Cardiac muscle cell (in vitro differentiated cells and primary cell): ENCODE measurements at regions not wholly inside any gene's neighbourhood (a gene's known extent, or its start where the extent isn't known, plus 50 kb on each side); places are given as distances from the start of the nearest gene placed in this dataset.
"Not testable (repeated sequence)": the region's sequence is repeated elsewhere in the genome, so short reads cannot be mapped to it uniquely, and the experiment has no call there.

Source experiments
- DNase-seq, 2 donors: peaks; one replicate each; pipeline versions ENCODE4 v3.0.0 to v3.0.0-alpha.2; 2010 to 2017; ENCODE audit warnings: low read depth in 1 of 2, low spot score in 1 of 2
- H3K27ac ChIP-seq: fragments of 200-600 bp; sonication (generic); 2 replicates; pipeline ENCODE4 v1.5.1; 2016
- H3K27me3 ChIP-seq: fragments of 200-600 bp; sonication (generic); 2 replicates; pipeline ENCODE4 v1.6.0; 2016; ENCODE audit warnings: control low read depth
- H3K36me3 ChIP-seq: fragments of 200-600 bp; sonication (generic); 2 replicates; pipeline ENCODE4 v1.5.1; 2016; ENCODE audit warnings: control low read depth
- H3K4me1 ChIP-seq: fragments of 200-600 bp; sonication (generic); 2 replicates; pipeline ENCODE4 v1.8.1; 2017; ENCODE audit warnings: low read depth, mild to moderate bottlenecking, mixed run types
- H3K4me3 ChIP-seq: fragments of 200-600 bp; sonication (generic); 2 replicates; pipeline ENCODE4 v1.5.1; 2016; ENCODE audit warnings: mild to moderate bottlenecking
- H3K9me3 ChIP-seq: fragments of 200-600 bp; sonication (generic); 2 replicates; pipeline ENCODE4 v1.5.1; 2017; ENCODE audit warnings: low read depth, mild to moderate bottlenecking, control low read depth
- CTCF ChIP-seq: IDR thresholded peaks from 2 replicates; pipeline ENCODE4 v1.5.1; 2012; ENCODE audit warnings: low read depth, mild to moderate bottlenecking, low read length

DNA sequence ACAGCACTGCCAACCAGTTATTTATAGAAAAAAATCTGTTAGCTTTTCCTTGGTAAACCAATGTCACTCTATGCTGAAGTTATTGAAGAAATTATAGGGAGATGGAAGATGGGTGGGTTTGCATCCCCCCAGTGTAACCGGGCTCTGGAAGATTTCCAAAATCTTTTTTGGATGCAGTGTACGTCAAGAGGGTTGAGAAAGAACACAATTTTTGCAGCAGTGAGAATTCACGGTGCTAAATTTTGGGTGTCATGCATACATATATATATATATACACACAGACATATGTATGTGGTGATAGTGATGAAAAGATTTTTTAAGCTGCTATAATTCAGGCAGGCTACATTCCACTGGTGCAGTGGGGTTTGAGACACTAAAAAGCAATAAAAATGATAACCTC, 91.4 kb upstream of the MAGI3 start:
- TF ChIP-seq CTCF, result no peak
- H3K27ac ChIP-seq, result no peak overlapping the region
- peaks cover 5% of the 10 kb centered on the region for H3K4me1 ChIP-seq

GRCh38 chr1:113302636-113303035, 87.7 kb upstream of the MAGI3 start:
- Histone ChIP-seq H3K27me3 (no peaks in the 10 kb centered on the region), H3K4me3 (no peak overlapping the region), H3K36me3 (no peaks in the 10 kb centered on the region), H3K27ac (no peak overlapping the region), H3K4me1 (peaks cover 18% of the 10 kb centered on the region), H3K9me3 (no peaks in the 10 kb centered on the region)
- TF ChIP-seq CTCF, result no peak
- DNase-seq, result no peak

More for the DNA sequence above, 91.4 kb upstream of the MAGI3 start:
- Histone ChIP-seq H3K36me3 (no peaks in the 10 kb centered on the region), H3K27me3 (no peaks in the 10 kb centered on the region), H3K4me3 (no peak overlapping the region), H3K9me3 (no peaks in the 10 kb centered on the region)
- no peak for DNase-seq

DNA sequence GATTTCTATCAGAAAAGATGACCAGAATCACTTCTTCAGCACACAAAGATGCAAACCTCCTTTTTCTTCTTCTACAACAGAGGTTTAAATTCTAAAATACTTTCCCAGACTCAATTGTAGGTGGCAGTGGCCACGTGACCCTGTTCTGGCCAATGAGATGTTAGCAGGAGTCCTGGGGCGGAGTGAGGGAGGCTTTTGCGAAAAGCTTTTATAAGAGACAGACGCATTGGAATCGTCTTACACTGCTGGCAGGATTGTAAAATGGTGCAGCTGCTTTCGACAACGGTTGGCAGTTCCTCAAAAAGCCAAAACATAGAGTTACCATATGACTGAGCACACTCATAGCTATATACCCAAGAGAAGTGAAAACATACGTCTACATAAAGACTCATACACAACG, 87.0 kb upstream of the MAGI3 start:
- Histone ChIP-seq H3K9me3 (no peaks in the 10 kb centered on the region), H3K36me3 (no peaks in the 10 kb centered on the region), H3K27ac (no peak overlapping the region), H3K4me1 (peaks cover 20% of the 10 kb centered on the region), H3K27me3 (no peaks in the 10 kb centered on the region), H3K4me3 (no peak overlapping the region)
- TF ChIP-seq CTCF, result no peak
- peak in 1 of 2 donors; percentile 10 for DNase-seq

DNA sequence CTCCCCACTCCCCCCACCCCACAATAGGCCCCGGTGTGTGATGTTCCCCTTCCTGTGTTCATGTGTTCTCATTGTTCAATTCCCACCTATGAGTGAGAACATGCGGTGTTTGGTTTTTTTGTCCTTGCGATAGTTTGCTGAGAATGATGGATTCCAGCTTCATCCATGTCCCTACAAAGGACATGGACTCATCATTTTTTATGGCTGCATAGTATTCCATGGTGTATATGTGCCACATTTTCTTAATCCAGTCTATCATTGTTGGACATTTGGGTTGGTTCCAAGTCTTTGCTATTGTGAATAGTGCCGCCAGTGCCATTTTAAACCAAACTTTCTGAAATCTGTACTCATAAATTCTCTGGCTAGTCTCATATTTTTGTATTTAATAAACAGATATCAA, 85.3 kb upstream of the MAGI3 start:
- H3K9me3 ChIP-seq, DNase-seq, H3K36me3 ChIP-seq, H3K4me3 ChIP-seq, H3K27me3 ChIP-seq, H3K27ac ChIP-seq: not testable (repeated sequence)
- peaks cover 20% of the 10 kb centered on the region for H3K4me1 ChIP-seq

- no peaks in the 10 kb centered on the region for H3K36me3 ChIP-seq
- DNase-seq, result peak in 1 of 2 donors; percentile 80
- H3K27ac ChIP-seq, result no peak overlapping the region
- H3K4me1 ChIP-seq, result peaks cover 15% of the 10 kb centered on the region
- TF ChIP-seq CTCF, result no peak
- H3K9me3 ChIP-seq, result no peaks in the 10 kb centered on the region
- H3K4me3 ChIP-seq, result no peak overlapping the region
- H3K27me3 ChIP-seq, result no peaks in the 10 kb centered on the region
Observed at GRCh38 chr1:113307771-113308445, 82.4 kb upstream of the MAGI3 start.

DNA sequence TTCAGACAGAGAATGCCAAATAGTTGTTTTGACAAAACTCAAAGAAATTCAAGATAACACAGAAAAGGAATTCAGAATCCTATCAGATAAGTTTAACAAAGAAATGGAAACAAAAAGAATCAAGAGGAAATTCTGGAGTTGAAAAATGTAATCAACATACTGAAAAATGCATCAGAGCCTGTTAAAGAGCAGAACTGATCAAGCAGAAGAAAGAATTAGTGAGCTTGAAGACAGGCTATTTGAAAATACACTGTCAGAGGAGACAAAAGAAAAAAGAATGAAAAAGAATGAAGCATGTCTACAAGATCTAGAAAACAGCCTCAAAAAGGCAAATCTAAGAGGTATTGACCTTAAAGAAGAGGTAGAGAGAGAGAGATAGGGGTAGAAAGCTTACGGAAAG, 77.7 kb upstream of the MAGI3 start:
- not testable (repeated sequence) for H3K4me3 ChIP-seq, H3K9me3 ChIP-seq, H3K4me1 ChIP-seq, H3K27ac ChIP-seq, H3K27me3 ChIP-seq, H3K36me3 ChIP-seq, DNase-seq

- no peak for DNase-seq
- Histone ChIP-seq H3K36me3 (no peaks in the 10 kb centered on the region), H3K9me3 (no peaks in the 10 kb centered on the region), H3K27ac (no peak overlapping the region), H3K27me3 (no peaks in the 10 kb centered on the region), H3K4me3 (no peak overlapping the region), H3K4me1 (no peaks in the 10 kb centered on the region)
- TF ChIP-seq CTCF, result no peak
Observed at GRCh38 chr1:113314600-113314999, 75.7 kb upstream of the MAGI3 start.
